Kidney (tissue), 13 donors: ENCODE measurements at regions not wholly inside any gene's neighbourhood (a gene's known extent, or its start where the extent isn't known, plus 50 kb on each side); places are given as distances from the start of the nearest gene placed in this dataset.
A peak's percentile ranks its signal among the peaks of the same experiment; 100 is the strongest.

ENCODE experiments used
- DNase-seq, 5 donors: peaks; one replicate each; pipeline ENCODE4 v3.0.0-alpha.2; 2013 to 2020
- FAIRE-seq: peaks from 2 replicates; lab custom pipeline; 2012; peaks lifted over from hg19 to GRCh38; lab: Jason Lieb, UNC
- H3K27ac ChIP-seq, 2 donors: one replicate each; pipeline ENCODE4 v1.7.0; 2013; ENCODE audit warnings: low read depth in 2 of 2, low read length in 2 of 2, inconsistent platforms in 1 of 2
- H3K27me3 ChIP-seq: one replicate; pipeline ENCODE4 v1.7.1; 2013; ENCODE audit warnings: low read length, inconsistent platforms; ENCODE audit not compliant: control insufficient read depth, insufficient read depth
- H3K36me3 ChIP-seq, 3 donors: one replicate each; pipeline versions ENCODE4 v1.7.0 to v1.7.1; 2013; ENCODE audit warnings: low read length in 3 of 3, control low read depth in 1 of 3, inconsistent platforms in 1 of 3; ENCODE audit not compliant: insufficient read depth in 3 of 3, control insufficient read depth in 2 of 3
- H3K4me1 ChIP-seq, 3 donors: one replicate each; pipeline versions ENCODE4 v1.7.0 to v1.7.1; 2013; ENCODE audit warnings: low read length in 3 of 3, inconsistent platforms in 1 of 3, low read depth in 1 of 3; ENCODE audit not compliant: control insufficient read depth in 2 of 3, insufficient read depth in 2 of 3
- H3K4me3 ChIP-seq, 3 donors: one replicate each; pipeline versions ENCODE4 v1.7.0 to v1.8.1; 2013; ENCODE audit warnings: low read length in 3 of 3, control low read depth in 1 of 3, inconsistent platforms in 1 of 3
- H3K9ac ChIP-seq, 3 donors: one replicate each; pipeline versions ENCODE4 v1.7.0 to v1.7.1; 2013; ENCODE audit warnings: low read length in 3 of 3, control low read depth in 1 of 3, inconsistent platforms in 1 of 3
- H3K9me3 ChIP-seq, 3 donors: one replicate each; pipeline versions ENCODE4 v1.7.0 to v1.7.1; 2013; ENCODE audit warnings: low read length in 3 of 3, control low read depth in 1 of 3, inconsistent platforms in 1 of 3; ENCODE audit not compliant: control insufficient read depth in 2 of 3, insufficient read depth in 1 of 3
- intact Hi-C: fragments of 100-400 bp; cut with DNase I; formaldehyde crosslinking; loops from one replicate; pipeline ENCODE4 v1.11.1; 2022
- TF ChIP-seq, protein P1 (sequence below): IDR thresholded peaks from 3 replicates; pipeline ENCODE4 v1.5.1; 2012; ENCODE audit warnings: mild to moderate bottlenecking, moderate library complexity, borderline replicate concordance; ENCODE audit not compliant: insufficient read depth; ENCODE audit errors: extremely low read depth
- donor health status: control.
- donor health status: control.
- donor health status: control.
- donor health status: control.
- donor health status: control.
- donor health status: DM: yes; HTN: yes; CAD: no.
- donor health status: Normal renal cell carcinoma (clear cell type).

DNA sequence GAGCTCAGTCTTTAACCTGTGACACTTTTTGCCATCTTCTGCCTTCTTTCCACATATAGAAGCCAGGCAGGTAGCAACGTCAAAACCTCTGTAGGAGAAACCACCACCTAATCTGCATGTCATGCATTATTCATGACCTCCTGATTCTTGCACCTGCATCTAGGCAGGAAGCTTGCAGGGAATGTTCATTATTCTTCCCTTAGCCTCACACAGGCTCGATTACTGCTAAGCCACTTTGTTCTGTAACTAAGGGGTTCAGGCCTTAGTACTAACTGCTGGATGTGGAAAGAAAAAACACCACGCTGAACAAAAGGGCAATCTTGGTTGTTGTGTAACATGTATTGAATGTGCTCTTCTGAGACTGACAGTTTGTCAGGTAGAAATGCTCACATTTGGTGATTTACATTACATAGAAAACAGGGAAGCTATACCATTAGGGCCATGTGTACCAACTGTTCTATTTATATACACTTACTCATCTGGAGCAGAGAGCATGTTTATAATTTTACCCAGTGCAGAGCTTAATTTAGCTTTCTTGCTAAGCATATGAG lies 366.9 kb downstream of the KLF12 start:
- Histone ChIP-seq H3K9me3 (no peaks in the 10 kb centered on the region), H3K27me3 (no peaks in the 10 kb centered on the region), H3K9ac (no peak overlapping the region), H3K36me3 (no peaks in the 10 kb centered on the region), H3K4me1 (peaks cover 13 to 26% (median 15%) of the 10 kb centered on the region in 3 donors), H3K4me3 (no peak overlapping the region), H3K27ac (peak overlapping the region in 1 of 2 donors; percentile 44)
- TF ChIP-seq, protein P1, sequence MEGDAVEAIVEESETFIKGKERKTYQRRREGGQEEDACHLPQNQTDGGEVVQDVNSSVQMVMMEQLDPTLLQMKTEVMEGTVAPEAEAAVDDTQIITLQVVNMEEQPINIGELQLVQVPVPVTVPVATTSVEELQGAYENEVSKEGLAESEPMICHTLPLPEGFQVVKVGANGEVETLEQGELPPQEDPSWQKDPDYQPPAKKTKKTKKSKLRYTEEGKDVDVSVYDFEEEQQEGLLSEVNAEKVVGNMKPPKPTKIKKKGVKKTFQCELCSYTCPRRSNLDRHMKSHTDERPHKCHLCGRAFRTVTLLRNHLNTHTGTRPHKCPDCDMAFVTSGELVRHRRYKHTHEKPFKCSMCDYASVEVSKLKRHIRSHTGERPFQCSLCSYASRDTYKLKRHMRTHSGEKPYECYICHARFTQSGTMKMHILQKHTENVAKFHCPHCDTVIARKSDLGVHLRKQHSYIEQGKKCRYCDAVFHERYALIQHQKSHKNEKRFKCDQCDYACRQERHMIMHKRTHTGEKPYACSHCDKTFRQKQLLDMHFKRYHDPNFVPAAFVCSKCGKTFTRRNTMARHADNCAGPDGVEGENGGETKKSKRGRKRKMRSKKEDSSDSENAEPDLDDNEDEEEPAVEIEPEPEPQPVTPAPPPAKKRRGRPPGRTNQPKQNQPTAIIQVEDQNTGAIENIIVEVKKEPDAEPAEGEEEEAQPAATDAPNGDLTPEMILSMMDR: no peak
- FAIRE-seq (no peak), DNase-seq (peak in 3 of 5 donors; percentile 46 to 72 (median 72))
- intact Hi-C loops: no loop called here

DNA sequence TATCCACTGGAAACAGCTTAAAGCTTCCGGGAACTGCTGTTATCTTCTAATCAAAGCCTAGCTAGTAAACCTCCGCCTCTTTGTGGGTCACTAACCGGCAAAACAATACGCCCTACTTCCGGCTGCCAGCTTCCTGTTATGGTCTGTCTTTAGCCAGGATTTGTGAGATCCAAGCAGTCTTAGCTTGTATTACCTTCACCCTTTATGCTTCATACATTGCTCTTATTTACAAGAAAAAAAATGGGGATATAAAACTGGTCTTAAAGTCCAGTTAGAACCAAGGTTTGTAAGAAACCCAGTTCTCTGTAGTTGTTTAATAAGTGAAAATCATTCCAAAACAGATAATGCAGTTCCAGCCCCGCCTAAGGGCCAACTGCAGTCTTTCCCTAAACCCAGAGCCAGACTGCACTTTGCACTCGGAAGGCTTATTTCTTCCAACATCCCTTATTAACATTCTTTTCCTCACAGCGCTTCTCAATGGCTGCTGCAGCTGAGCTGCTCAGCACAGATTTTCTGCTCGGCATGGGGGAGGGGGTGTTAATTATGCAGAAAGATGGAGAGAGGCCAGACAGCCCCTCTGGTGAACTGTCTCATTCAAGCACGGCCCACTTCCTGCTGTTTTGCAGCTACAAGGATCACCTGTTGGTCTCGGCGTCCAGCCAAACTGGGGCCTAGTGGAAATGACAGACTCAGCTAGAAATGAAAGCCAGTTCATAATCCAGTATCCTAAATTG lies 368.4 kb downstream of the KLF12 start:
- FAIRE-seq (peak; percentile 42), DNase-seq (peak; percentile 93 to 98 (median 95))
- H3K4me1 ChIP-seq: peaks cover 13 to 26% (median 15%) of the 10 kb centered on the region in 3 donors
- peak overlapping the region; percentile 2 to 46 (median 8) for H3K4me3 ChIP-seq
- peak overlapping the region; percentile 7 to 43 for H3K27ac ChIP-seq
- no peaks in the 10 kb centered on the region for H3K9me3 ChIP-seq
- H3K9ac ChIP-seq: peak overlapping the region in 1 of 3 donors; percentile 2
- no peaks in the 10 kb centered on the region for H3K27me3 ChIP-seq
- intact Hi-C loops: no loop called here
- TF ChIP-seq, protein P1: no peak
- H3K36me3 ChIP-seq: no peaks in the 10 kb centered on the region

DNA sequence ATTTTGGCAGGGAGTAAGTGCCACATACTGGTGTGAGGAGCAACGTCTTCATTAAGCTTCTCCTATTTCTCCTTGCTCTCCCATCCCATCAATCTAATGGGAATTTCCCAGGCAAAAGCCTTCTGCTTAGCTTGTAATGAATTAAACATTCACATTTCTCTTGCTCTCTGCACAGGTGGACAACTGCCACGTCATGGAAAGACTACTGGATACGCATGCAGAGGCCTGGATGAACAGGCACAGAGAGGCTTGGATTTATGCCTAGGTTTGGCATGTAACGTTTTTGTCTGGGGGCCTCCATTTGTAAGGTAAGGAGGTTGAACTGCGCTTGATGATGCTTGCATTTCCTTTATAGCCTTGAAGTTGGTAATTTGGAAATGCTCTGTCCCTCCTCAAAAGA lies 374.8 kb downstream of the KLF12 start:
- H3K36me3 ChIP-seq: no peaks in the 10 kb centered on the region
- no peak for DNase-seq
- H3K27me3 ChIP-seq: no peaks in the 10 kb centered on the region
- intact Hi-C loops: no loop called here
- H3K9me3 ChIP-seq: no peaks in the 10 kb centered on the region
- no peak overlapping the region for H3K27ac ChIP-seq
- no peak for FAIRE-seq
- H3K4me3 ChIP-seq: no peak overlapping the region
- peaks cover 0 to 2% (median 0%) of the 10 kb centered on the region in 3 donors for H3K4me1 ChIP-seq
- TF ChIP-seq, protein P1: no peak
- no peak overlapping the region for H3K9ac ChIP-seq
